Tibial nerve (tissue), 4 donors: ENCODE measurements at regions not wholly inside any gene's neighbourhood (a gene's known extent, or its start where the extent isn't known, plus 50 kb on each side); places are given as distances from the start of the nearest gene placed in this dataset.

Source experiments
- CTCF ChIP-seq, 5 experiments: fragments of 200-600 bp in 3 of 5; fragments of 450-650 bp in 2 of 5; sonication (generic) in 3 of 5; IDR thresholded peaks; one replicate each; pipeline ENCODE4 v1.5.1; 2016 to 2019; ENCODE audit warnings: antibody characterized with exemption in 5 of 5, mild to moderate bottlenecking in 3 of 5, moderate library complexity in 2 of 5
- EP300 ChIP-seq, 2 donors: sonication (generic); formaldehyde crosslinking; IDR thresholded peaks; one replicate each; pipeline ENCODE4 v1.6.1; 2017; ENCODE audit warnings: antibody characterized with exemption in 2 of 2, mild to moderate bottlenecking in 1 of 2
- POLR2A ChIP-seq, 2 donors: fragments of 450-650 bp; IDR thresholded peaks; one replicate each; pipeline ENCODE4 v1.6.1; 2017; ENCODE audit warnings: antibody characterized with exemption in 2 of 2, mild to moderate bottlenecking in 2 of 2, moderate library complexity in 2 of 2

GRCh38 chr14:38504175-38504574 lies 248.3 kb upstream of the CLEC14A start:
- TF ChIP-seq CTCF (IDR thresholded peaks at IDR 0.05) (no peak), POLR2A (IDR thresholded peaks at IDR 0.05) (no peak), EP300 (IDR thresholded peaks at IDR 0.05) (no peak)
